ENCODE measurements at regions not wholly inside any gene's neighbourhood (a gene's known extent, or its start where the extent isn't known, plus 50 kb on each side); places are given as distances from the start of the nearest gene placed in this dataset.

DNA sequence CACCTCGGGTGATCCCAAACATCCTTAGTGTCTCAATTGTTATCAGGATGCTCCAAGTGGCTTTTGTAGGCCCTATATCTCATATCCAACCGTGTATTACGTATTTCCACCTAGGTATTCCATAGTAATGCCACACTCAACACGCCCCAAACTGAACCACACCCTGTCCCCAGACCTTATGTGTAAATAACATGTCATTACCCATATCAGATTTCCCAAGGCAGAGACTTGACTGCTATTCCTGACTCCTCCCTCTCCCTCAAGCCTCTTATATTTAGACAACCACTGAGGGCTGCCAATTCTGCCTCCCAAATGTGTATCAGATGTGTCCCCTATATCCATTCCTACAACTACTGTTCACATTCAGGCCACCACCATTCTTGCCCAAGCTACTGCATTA is 132.8 kb upstream of the NCAM1 start:
- ATAC-seq (replicated peaks) (no peak), DNase-seq (no peak)
- H3K27me3 Mint-ChIP-seq = peaks cover 6 to 34% of the 10 kb centered on the region in 2 donors
- H3K27ac Mint-ChIP-seq = no peak overlapping the region
- no peak overlapping the region for H3K4me3 Mint-ChIP-seq
- H3K9me3 Mint-ChIP-seq = peaks cover 0 to 2% of the 10 kb centered on the region in 2 donors
- H3K36me3 Mint-ChIP-seq (ENCODE audit: insufficient read depth) = no peaks in the 10 kb centered on the region
- H3K4me1 Mint-ChIP-seq (ENCODE audit: low read depth in 2 of 2) = peaks cover 0 to 3% of the 10 kb centered on the region in 2 donors

DNA sequence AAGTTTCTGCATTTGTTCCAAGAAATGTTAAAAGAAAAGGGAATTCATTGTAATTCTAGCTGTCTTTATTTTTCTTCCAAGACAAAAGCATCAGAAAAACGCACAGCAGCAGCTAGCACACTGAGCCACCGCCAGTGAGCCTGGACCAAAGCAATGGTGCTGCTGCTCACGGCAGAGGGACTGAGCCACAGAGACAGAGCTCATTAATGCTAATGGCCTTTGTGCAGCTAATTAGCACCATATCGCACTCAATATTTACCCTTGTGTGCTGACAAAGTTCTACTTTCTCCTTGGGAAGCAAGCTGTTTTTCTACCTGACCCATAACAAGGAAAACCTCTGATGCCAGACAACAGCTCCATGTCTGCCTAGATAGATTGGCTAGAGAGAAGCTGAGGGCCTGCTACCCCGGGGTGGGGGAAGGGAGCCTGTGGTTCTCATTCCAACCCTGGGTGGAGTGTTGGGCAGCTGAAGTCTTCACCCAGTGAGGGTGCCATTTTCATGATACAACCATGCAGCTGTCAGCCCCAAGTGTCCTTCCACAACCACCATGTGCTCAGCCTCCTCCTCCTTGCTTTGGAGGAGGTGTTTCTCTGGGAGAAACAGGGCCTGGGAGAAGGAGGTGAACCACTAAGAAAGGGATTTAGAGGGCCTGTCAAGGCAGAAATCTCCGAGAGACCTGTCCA is 131.1 kb upstream of the NCAM1 start:
- no peaks in the 10 kb centered on the region for H3K36me3 Mint-ChIP-seq (ENCODE audit: insufficient read depth)
- H3K4me1 Mint-ChIP-seq (ENCODE audit: low read depth in 2 of 2) = peaks cover 0 to 3% of the 10 kb centered on the region in 2 donors
- H3K27ac Mint-ChIP-seq = no peak overlapping the region
- H3K9me3 Mint-ChIP-seq = peaks cover 0 to 2% of the 10 kb centered on the region in 2 donors
- H3K27me3 Mint-ChIP-seq = peaks cover 14 to 29% of the 10 kb centered on the region in 2 donors
- no peak overlapping the region for H3K4me3 Mint-ChIP-seq
- ATAC-seq (replicated peaks) = no peak
- no peak for DNase-seq

DNA sequence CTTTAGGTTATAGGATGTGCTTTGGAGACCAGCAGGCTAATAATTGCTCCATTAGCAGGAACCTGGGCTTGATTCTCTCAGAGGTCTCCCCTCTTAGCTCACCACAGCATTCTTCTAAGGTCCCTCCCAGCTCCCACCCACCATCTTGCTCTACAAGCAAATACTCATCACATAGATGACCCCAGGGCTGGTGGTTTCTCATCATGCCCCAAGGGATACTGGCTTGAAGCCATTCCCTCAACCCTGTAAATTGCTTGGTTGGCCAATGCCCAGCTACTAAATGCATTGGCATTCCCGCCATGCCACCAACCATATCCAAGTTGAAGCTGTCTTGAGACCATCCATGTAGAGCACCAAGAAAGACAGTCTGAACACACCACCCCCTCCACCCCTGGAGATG is 130.2 kb upstream of the NCAM1 start:
- DNase-seq (no peak), ATAC-seq (replicated peaks) (no peak)
- Mint-ChIP-seq H3K36me3 (ENCODE audit: insufficient read depth) (no peaks in the 10 kb centered on the region), H3K27ac (no peak overlapping the region), H3K4me1 (ENCODE audit: low read depth in 2 of 2) (peaks cover 0 to 3% of the 10 kb centered on the region in 2 donors), H3K4me3 (no peak overlapping the region), H3K27me3 (peaks cover 14 to 29% of the 10 kb centered on the region in 2 donors), H3K9me3 (peaks cover 0 to 2% of the 10 kb centered on the region in 2 donors)

- Mint-ChIP-seq H3K27me3 (peaks cover 14 to 29% of the 10 kb centered on the region in 2 donors), H3K36me3 (ENCODE audit: insufficient read depth) (no peaks in the 10 kb centered on the region), H3K9me3 (peaks cover 0 to 2% of the 10 kb centered on the region in 2 donors), H3K4me3 (no peak overlapping the region), H3K4me1 (ENCODE audit: low read depth in 2 of 2) (peaks cover 0 to 3% of the 10 kb centered on the region in 2 donors), H3K27ac (no peak overlapping the region)
- DNase-seq (no peak), ATAC-seq (replicated peaks) (no peak)
Measured at GRCh38 chr11:112831969-112832766, 129.1 kb upstream of the NCAM1 start.

DNA sequence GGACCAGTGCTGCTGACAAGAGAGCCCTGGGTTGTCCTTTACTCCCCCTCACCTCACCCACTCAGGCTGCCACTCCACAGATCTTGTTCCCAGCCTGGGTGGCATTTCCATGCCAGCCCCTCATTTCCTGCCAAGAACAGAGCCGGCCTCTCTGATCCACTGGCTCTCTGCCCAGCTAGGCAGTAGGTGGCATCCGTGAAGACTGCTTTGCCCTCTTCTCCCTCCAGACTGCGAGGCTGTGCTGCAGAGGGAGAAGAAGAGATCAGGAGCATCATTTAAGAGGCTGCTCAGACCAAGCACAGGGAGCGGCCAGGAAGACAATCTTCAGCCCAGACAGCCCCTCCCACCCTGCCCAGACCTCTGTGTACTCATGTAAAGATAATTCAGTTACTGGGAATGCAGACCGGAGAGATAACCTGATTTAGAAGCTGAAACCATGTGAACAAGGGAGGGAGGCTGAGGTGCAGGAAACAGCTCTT is 126.9 kb upstream of the NCAM1 start:
- Mint-ChIP-seq H3K27me3 (peaks cover 8 to 17% of the 10 kb centered on the region in 2 donors), H3K9me3 (no peaks in the 10 kb centered on the region), H3K4me3 (no peak overlapping the region), H3K4me1 (ENCODE audit: low read depth in 2 of 2) (no peaks in the 10 kb centered on the region), H3K36me3 (ENCODE audit: insufficient read depth) (peaks cover 5% of the 10 kb centered on the region), H3K27ac (no peak overlapping the region)
- DNase-seq (no peak), ATAC-seq (replicated peaks) (no peak)

DNA sequence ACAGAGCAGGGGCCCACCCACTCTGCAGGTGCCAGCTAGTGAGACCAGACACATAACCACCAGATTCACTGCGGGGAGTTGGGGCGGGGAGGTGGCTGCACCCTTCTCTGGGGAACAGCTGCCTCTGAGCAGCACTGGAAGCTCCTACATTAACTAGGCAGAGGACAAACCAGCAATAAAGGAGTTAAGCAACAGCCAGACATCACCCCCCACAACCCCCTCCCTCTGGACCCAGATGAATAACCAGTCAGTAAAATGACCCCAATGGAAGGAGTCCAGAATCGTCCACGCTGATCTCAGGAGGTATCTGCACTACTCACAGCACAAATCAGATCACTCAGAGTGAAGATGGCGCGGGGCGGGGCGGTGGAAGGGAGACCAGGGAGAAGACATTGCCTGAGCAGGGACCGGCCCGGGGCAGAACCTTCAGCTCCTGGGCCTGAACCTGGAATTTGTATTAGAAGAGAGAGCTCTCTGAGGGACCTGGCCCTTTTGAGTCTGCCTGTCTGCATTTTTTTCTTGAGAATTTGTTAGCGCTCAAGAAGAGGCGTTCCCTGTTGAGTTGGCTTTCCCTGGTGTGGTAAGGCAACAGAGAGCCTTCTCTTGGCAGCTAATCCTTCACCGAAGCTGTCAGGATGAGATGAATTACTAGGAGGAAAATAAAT is 125.5 kb upstream of the NCAM1 start:
- Mint-ChIP-seq H3K9me3 (no peaks in the 10 kb centered on the region), H3K4me3 (no peak overlapping the region), H3K27ac (no peak overlapping the region), H3K27me3 (peaks cover 8 to 17% of the 10 kb centered on the region in 2 donors), H3K36me3 (ENCODE audit: insufficient read depth) (peaks cover 5% of the 10 kb centered on the region), H3K4me1 (ENCODE audit: low read depth in 2 of 2) (no peaks in the 10 kb centered on the region)
- ATAC-seq (replicated peaks) (no peak), DNase-seq (no peak)

DNA sequence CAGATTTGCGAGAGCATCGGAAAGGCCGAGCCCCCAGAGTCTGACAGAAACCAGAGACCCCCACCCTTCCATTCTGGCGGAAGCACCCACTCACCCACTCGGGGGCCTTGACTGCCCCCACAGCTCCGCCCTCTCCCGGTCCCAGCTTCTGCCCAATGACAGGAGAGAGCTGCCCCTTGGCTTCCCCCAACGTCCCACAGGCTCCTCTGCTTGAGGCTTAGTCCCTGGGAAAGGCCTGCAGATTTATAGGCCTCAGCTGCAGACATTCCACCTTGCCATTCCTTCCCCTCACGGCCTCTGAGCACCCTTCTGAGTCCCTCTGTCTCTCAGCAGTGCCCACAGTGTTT is 125.0 kb upstream of the NCAM1 start:
- no peaks in the 10 kb centered on the region for H3K4me1 Mint-ChIP-seq (ENCODE audit: low read depth in 2 of 2)
- no peaks in the 10 kb centered on the region for H3K9me3 Mint-ChIP-seq
- peaks cover 5% of the 10 kb centered on the region for H3K36me3 Mint-ChIP-seq (ENCODE audit: insufficient read depth)

GRCh38 chr11:112837162-112837826 is 123.9 kb upstream of the NCAM1 start:
- no peak for DNase-seq
- H3K4me1 Mint-ChIP-seq (ENCODE audit: low read depth in 2 of 2) = no peaks in the 10 kb centered on the region
- H3K9me3 Mint-ChIP-seq = no peaks in the 10 kb centered on the region
- H3K36me3 Mint-ChIP-seq (ENCODE audit: insufficient read depth) = peaks cover 5% of the 10 kb centered on the region
- no peak overlapping the region for H3K4me3 Mint-ChIP-seq
- H3K27ac Mint-ChIP-seq = no peak overlapping the region
- peaks cover 8 to 14% of the 10 kb centered on the region in 2 donors for H3K27me3 Mint-ChIP-seq
- ATAC-seq (replicated peaks) = no peak

More for the DNA sequence above, 125.0 kb upstream of the NCAM1 start:
- peaks cover 8 to 17% of the 10 kb centered on the region in 2 donors for H3K27me3 Mint-ChIP-seq
- ATAC-seq (replicated peaks) (no peak), DNase-seq (no peak)
- no peak overlapping the region for H3K4me3 Mint-ChIP-seq
- H3K27ac Mint-ChIP-seq = no peak overlapping the region

DNA sequence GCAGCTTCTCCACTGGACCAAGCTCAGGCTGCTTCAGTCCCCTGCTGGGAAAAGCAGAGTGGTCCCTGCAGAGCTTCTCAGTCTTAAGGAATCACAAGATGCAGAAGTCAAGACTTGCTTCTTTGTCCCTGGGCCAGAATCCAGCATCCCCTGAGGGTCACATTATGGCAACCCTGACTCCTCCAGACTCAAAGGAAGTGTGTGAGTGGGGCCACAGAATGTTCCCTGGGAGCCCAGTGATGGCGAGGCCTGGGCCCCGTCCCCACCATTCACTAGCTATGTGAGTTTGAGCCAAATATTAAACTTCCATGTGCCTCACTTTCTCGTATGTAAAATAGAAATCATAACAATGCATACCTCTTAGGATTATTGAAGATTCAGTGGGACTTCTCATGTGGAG is 122.2 kb upstream of the NCAM1 start:
- peaks cover 6 to 7% of the 10 kb centered on the region in 2 donors for H3K27me3 Mint-ChIP-seq
- ATAC-seq (replicated peaks) (no peak), DNase-seq (no peak)
- H3K36me3 Mint-ChIP-seq (ENCODE audit: insufficient read depth) = peaks cover 5% of the 10 kb centered on the region
- H3K27ac Mint-ChIP-seq = no peak overlapping the region
- no peaks in the 10 kb centered on the region for H3K4me1 Mint-ChIP-seq (ENCODE audit: low read depth in 2 of 2)
- no peaks in the 10 kb centered on the region for H3K9me3 Mint-ChIP-seq
- no peak overlapping the region for H3K4me3 Mint-ChIP-seq

DNA sequence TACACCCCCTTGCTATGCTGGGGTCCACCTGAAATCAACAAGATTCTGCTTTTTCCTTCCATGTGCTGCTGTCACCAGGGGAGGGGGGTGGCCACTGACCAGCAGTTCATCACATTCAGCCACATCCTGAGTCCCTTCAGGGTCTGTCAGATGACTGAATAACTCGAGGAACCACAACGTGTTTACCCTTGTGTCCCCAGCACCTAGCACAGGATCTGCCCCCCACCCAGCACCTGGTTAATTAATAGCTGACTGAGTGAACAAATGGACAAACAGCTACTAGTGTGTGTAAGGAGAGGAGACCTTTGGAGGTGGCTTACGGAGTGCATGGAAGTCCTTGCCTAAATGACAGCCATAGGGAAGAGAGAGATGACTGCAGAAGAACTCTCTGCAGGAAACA is 119.5 kb upstream of the NCAM1 start:
- no peak overlapping the region for H3K4me3 Mint-ChIP-seq
- no peak overlapping the region for H3K27ac Mint-ChIP-seq
- no peaks in the 10 kb centered on the region for H3K27me3 Mint-ChIP-seq
- no peaks in the 10 kb centered on the region for H3K4me1 Mint-ChIP-seq (ENCODE audit: low read depth in 2 of 2)
- H3K9me3 Mint-ChIP-seq = no peaks in the 10 kb centered on the region
- peaks cover 5% of the 10 kb centered on the region for H3K36me3 Mint-ChIP-seq (ENCODE audit: insufficient read depth)
- no peak for ATAC-seq (replicated peaks)
- DNase-seq = no peak

DNA sequence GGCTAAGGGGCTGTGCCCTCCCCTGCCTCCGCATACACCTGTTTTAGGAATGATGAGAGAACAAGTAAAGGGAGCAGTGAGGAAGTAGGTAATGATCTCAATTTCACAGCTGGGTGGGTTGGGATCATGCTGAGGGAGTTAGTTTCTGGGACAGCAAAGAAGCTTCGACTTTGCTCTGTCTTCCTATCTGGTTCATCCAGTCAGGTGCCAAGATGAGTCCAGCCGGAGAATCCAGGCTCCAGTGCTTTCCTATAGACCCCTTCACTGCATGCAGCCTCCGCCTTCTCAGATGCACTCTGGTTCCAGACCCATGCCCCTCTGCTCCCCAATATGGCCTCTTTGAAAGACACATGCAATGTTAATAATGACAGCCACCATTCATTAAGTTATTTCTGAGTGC is 119.1 kb upstream of the NCAM1 start:
- no peaks in the 10 kb centered on the region for H3K9me3 Mint-ChIP-seq
- no peaks in the 10 kb centered on the region for H3K4me1 Mint-ChIP-seq (ENCODE audit: low read depth in 2 of 2)
- H3K27me3 Mint-ChIP-seq = no peaks in the 10 kb centered on the region
- ATAC-seq (replicated peaks) = no peak
- H3K27ac Mint-ChIP-seq = no peak overlapping the region
- peaks cover 5% of the 10 kb centered on the region for H3K36me3 Mint-ChIP-seq (ENCODE audit: insufficient read depth)
- no peak overlapping the region for H3K4me3 Mint-ChIP-seq
- DNase-seq = no peak

- no peak for DNase-seq
- no peak overlapping the region for H3K27ac Mint-ChIP-seq
- no peaks in the 10 kb centered on the region for H3K4me1 Mint-ChIP-seq (ENCODE audit: low read depth in 2 of 2)
- no peaks in the 10 kb centered on the region for H3K27me3 Mint-ChIP-seq
- H3K36me3 Mint-ChIP-seq (ENCODE audit: insufficient read depth) = no peaks in the 10 kb centered on the region
- no peak overlapping the region for H3K4me3 Mint-ChIP-seq
- no peak for ATAC-seq (replicated peaks)
- no peaks in the 10 kb centered on the region for H3K9me3 Mint-ChIP-seq
Measured at GRCh38 chr11:112844517-112844916, 116.7 kb upstream of the NCAM1 start.

GRCh38 chr11:112847568-112847967 is 113.7 kb upstream of the NCAM1 start:
- no peak for ATAC-seq (replicated peaks)
- H3K4me3 Mint-ChIP-seq = no peak overlapping the region
- peaks cover 0 to 3% of the 10 kb centered on the region in 2 donors for H3K9me3 Mint-ChIP-seq
- no peaks in the 10 kb centered on the region for H3K4me1 Mint-ChIP-seq (ENCODE audit: low read depth in 2 of 2)
- H3K36me3 Mint-ChIP-seq (ENCODE audit: insufficient read depth) = no peaks in the 10 kb centered on the region
- H3K27me3 Mint-ChIP-seq = peaks cover 11 to 13% of the 10 kb centered on the region in 2 donors
- no peak for DNase-seq
- no peak overlapping the region for H3K27ac Mint-ChIP-seq
